OCI-LY3 (cell line): ENCODE measurements at regions not wholly inside any gene's neighbourhood (a gene's known extent, or its start where the extent isn't known, plus 50 kb on each side); places are given as distances from the start of the nearest gene placed in this dataset.

ENCODE experiments used
- H2AFZ ChIP-seq: fragments of 200-600, 300-600 bp; shearing (Covaris generic); 2 replicates; pipeline ENCODE4 v1.6.0; 2014; ENCODE audit warnings: antibody characterized with exemption, low read depth, low read length
- H3K27ac ChIP-seq: fragments of 200-600, 300-600 bp; sonication (generic); 2 replicates; pipeline ENCODE4 v1.5.1; 2014; ENCODE audit warnings: mild to moderate bottlenecking, low read length, moderate library complexity, mixed read lengths
- H3K27me3 ChIP-seq: fragments of 200-600, 300-600 bp; sonication (generic); 2 replicates; pipeline ENCODE4 v1.6.1; 2014; ENCODE audit warnings: low read depth, low read length, mixed read lengths
- H3K36me3 ChIP-seq: fragments of 200-600, 300-600 bp; sonication (generic); replicated peaks from 2 replicates; pipeline ENCODE3; 2014; ENCODE audit warnings: low read depth, low read length, mixed read lengths
- H3K4me1 ChIP-seq: fragments of 300-600, 200-600 bp; sonication (generic); 2 replicates; pipeline ENCODE4 v1.6.1; 2014; ENCODE audit warnings: low read length, mixed read lengths
- H3K4me2 ChIP-seq: fragments of 200-600, 300-600 bp; sonication (generic); 2 replicates; pipeline ENCODE4 v1.6.1; 2014; ENCODE audit warnings: low read length, mixed read lengths
- H3K4me3 ChIP-seq: fragments of 300-600, 200-600 bp; sonication (generic); 2 replicates; pipeline ENCODE4 v1.5.1; 2014; ENCODE audit warnings: antibody characterized with exemption, mild to moderate bottlenecking, low read length, moderate library complexity
- H3K79me2 ChIP-seq: fragments of 300-600, 200-600 bp; shearing (Covaris generic); 2 replicates; pipeline ENCODE4 v1.6.1; 2014; ENCODE audit warnings: mild to moderate bottlenecking, low read length, mixed read lengths
- H3K9ac ChIP-seq: fragments of 300-600, 200-600 bp; shearing (Covaris generic); 2 replicates; pipeline ENCODE4 v1.6.0; 2014; ENCODE audit warnings: mild to moderate bottlenecking, low read length, moderate library complexity
- H3K9me3 ChIP-seq: fragments of 200-600, 300-600 bp; shearing (Covaris generic); 2 replicates; pipeline ENCODE4 v1.6.1; 2014; ENCODE audit warnings: low read length, mixed read lengths; ENCODE audit not compliant: insufficient read depth
- H4K20me1 ChIP-seq: fragments of 200-600, 300-600 bp; sonication (generic); 2 replicates; pipeline ENCODE4 v1.6.1; 2016; ENCODE audit warnings: low read length, mixed read lengths; ENCODE audit not compliant: insufficient read depth
- EZH2phosphoT487 ChIP-seq: fragments of 200-600 bp; shearing (Covaris generic); IDR thresholded peaks from 2 replicates; pipeline ENCODE4 v1.6.1; 2018; ENCODE audit warnings: antibody characterized with exemption, mixed run types, low read depth
- TF ChIP-seq, protein P1 (sequence below): fragments of 200-600, 300-600 bp; sonication (generic); IDR thresholded peaks from 2 replicates; pipeline ENCODE4 v1.5.1; 2014; ENCODE audit warnings: antibody characterized with exemption, low read length, low read depth

DNA sequence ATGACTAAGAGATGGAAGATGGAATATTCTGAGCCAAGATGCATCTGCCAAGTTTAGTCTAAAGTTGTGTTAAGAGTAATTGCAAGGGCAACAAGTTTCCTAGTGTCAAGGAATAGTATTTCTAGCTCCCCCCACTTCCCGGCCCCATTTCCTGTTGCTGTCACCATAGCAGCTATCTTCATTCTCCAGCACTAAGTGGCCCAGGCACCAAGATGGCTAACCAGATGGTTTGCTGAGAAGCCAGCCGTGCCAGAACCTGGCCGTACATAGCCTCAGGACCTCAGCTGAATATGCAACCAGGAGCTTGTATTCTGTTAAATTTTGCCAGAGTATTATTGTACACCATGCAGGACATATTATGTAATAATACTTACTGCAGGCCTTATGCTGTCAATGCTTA, 108.8 kb upstream of the UMPS start:
- H2AFZ ChIP-seq = no peak overlapping the region
- H3K9ac ChIP-seq = no peak overlapping the region
- TF ChIP-seq EZH2phosphoT487 = no peak
- TF ChIP-seq, protein P1, sequence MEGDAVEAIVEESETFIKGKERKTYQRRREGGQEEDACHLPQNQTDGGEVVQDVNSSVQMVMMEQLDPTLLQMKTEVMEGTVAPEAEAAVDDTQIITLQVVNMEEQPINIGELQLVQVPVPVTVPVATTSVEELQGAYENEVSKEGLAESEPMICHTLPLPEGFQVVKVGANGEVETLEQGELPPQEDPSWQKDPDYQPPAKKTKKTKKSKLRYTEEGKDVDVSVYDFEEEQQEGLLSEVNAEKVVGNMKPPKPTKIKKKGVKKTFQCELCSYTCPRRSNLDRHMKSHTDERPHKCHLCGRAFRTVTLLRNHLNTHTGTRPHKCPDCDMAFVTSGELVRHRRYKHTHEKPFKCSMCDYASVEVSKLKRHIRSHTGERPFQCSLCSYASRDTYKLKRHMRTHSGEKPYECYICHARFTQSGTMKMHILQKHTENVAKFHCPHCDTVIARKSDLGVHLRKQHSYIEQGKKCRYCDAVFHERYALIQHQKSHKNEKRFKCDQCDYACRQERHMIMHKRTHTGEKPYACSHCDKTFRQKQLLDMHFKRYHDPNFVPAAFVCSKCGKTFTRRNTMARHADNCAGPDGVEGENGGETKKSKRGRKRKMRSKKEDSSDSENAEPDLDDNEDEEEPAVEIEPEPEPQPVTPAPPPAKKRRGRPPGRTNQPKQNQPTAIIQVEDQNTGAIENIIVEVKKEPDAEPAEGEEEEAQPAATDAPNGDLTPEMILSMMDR = no peak
- no peaks in the 10 kb centered on the region for H3K79me2 ChIP-seq
- no peaks in the 10 kb centered on the region for H3K36me3 ChIP-seq
- H3K27me3 ChIP-seq = peaks cover 1% of the 10 kb centered on the region; the same call in 1 of the 2 replicates
- H4K20me1 ChIP-seq = no peaks in the 10 kb centered on the region
- H3K4me1 ChIP-seq = no peaks in the 10 kb centered on the region
- no peaks in the 10 kb centered on the region for H3K9me3 ChIP-seq
- H3K4me3 ChIP-seq = no peak overlapping the region
- H3K27ac ChIP-seq = no peak overlapping the region
- H3K4me2 ChIP-seq = no peak overlapping the region

DNA sequence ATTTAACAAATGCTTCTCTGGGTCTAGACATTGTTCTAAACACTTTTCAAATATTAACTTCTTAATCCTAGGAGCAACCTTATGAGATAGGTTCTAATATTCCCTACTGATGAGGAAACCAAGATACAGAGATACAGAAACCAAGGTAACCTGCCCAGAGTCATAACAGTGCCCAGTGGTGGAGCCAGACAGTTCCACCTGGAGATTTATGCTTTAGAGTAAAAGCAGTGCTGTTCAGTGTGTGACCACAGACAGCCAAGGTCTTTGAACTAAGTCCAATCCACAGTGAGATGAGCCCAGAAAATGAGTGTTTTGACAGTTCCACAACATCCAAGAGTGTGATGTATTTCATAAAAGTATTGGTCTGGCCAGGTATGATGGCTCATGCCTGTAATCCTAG, 105.2 kb upstream of the UMPS start:
- Histone ChIP-seq H3K27me3 (peaks cover 12% of the 10 kb centered on the region), H2AFZ (no peak overlapping the region), H3K27ac (no peak overlapping the region), H3K36me3 (no peaks in the 10 kb centered on the region), H3K9ac (no peak overlapping the region), H3K79me2 (no peaks in the 10 kb centered on the region), H3K4me3 (no peak overlapping the region), H3K9me3 (no peaks in the 10 kb centered on the region), H3K4me1 (no peaks in the 10 kb centered on the region), H4K20me1 (no peaks in the 10 kb centered on the region), H3K4me2 (no peak overlapping the region)
- TF ChIP-seq, protein P1 = no peak
- TF ChIP-seq EZH2phosphoT487 = no peak

DNA sequence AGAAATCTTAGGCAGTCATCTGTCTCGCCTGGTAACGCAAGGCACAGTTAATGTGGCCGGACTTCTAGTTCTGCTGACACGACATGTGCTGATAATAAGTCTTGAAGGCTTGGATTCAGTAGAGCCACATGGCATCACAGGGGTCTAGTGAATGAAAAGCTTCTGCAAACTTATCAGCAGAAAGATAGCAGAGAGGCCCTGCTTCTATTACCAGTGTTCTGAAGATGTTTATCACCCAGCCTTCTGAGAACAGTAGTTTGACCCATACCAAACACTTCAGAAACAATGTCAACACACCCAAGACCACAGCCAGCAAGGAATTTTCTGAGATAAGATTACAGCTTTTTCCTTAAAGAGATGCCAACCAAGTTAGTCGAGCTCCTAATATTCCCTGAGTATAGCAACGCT, 102.7 kb upstream of the UMPS start:
- no peak overlapping the region for H3K4me3 ChIP-seq
- H3K4me1 ChIP-seq = no peaks in the 10 kb centered on the region
- H3K4me2 ChIP-seq = no peak overlapping the region
- H3K36me3 ChIP-seq = no peaks in the 10 kb centered on the region
- H3K9ac ChIP-seq = no peak overlapping the region
- no peak overlapping the region for H2AFZ ChIP-seq
- no peaks in the 10 kb centered on the region for H3K79me2 ChIP-seq
- no peaks in the 10 kb centered on the region for H3K9me3 ChIP-seq
- no peaks in the 10 kb centered on the region for H4K20me1 ChIP-seq
- TF ChIP-seq EZH2phosphoT487 = no peak
- TF ChIP-seq, protein P1 = no peak
- H3K27ac ChIP-seq = no peak overlapping the region
- H3K27me3 ChIP-seq = peaks cover 12% of the 10 kb centered on the region

DNA sequence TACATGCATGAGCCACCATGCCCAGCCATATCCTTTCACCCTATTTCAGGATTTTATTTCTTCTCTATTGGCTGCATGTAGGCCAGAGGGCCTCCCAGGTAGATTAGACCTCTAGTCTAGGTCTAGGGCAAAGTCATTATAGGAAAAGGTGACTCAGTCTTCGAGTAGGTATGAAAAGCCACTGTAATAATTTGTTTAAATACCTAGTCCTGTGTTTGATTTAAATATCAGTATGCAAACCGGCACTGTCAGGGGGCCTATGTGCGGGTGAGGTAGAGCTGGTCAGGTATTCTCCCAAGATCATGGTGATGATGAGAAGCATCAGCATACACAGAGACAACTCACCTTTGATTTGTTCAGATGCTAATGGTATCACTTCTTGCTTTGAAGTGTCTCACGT, 101.4 kb upstream of the UMPS start:
- Histone ChIP-seq H3K4me1 (no peaks in the 10 kb centered on the region), H3K9me3 (no peaks in the 10 kb centered on the region), H4K20me1 (no peaks in the 10 kb centered on the region), H3K36me3 (no peaks in the 10 kb centered on the region), H3K4me2 (no peak overlapping the region), H3K27me3 (peaks cover 12% of the 10 kb centered on the region), H2AFZ (no peak overlapping the region), H3K27ac (no peak overlapping the region), H3K4me3 (no peak overlapping the region), H3K79me2 (no peaks in the 10 kb centered on the region), H3K9ac (no peak overlapping the region)
- TF ChIP-seq, protein P1 = no peak
- TF ChIP-seq EZH2phosphoT487 = no peak
